Skeletal muscle cell (primary cell): ENCODE measurements at regions not wholly inside any gene's neighbourhood (a gene's known extent, or its start where the extent isn't known, plus 50 kb on each side); places are given as distances from the start of the nearest gene placed in this dataset.
A peak's percentile ranks its signal among the peaks of the same experiment; 100 is the strongest.

Source experiments
- DNase-seq: peaks from one replicate; pipeline ENCODE4 v3.0.0-alpha.2; 2010; ENCODE audit warnings: low read depth
- H3K4me3 ChIP-seq: 2 replicates; pipeline ENCODE4 v1.5.1; 2011; ENCODE audit warnings: low read depth, mild to moderate bottlenecking, control low read depth, low read length, moderate library complexity

DNA sequence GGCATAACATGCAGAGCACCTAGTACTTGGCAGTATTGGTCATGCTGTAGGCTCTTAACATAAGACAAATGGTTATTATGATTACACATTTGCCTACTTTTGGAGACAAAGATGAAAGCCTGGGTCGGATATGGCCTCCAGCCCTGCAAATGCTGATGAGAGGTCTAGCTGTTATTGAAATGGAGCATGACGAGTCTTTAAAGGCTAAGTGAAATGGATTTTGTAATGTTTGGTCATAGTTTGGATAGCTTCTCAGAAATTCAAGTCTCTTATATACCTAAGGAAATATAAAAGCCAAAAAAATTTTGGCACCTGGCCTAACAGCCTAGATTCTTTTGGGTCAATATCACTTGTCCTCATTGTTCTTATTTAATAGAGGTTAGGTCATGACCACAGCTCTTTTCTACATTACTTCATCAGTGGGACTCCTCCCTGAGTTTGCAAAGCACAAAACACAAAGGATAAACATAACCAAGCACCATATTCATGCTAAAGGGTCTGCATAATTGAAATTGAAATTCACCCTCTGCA is 69.2 kb upstream of the WLS start:
- DNase-seq, result no peak

DNA sequence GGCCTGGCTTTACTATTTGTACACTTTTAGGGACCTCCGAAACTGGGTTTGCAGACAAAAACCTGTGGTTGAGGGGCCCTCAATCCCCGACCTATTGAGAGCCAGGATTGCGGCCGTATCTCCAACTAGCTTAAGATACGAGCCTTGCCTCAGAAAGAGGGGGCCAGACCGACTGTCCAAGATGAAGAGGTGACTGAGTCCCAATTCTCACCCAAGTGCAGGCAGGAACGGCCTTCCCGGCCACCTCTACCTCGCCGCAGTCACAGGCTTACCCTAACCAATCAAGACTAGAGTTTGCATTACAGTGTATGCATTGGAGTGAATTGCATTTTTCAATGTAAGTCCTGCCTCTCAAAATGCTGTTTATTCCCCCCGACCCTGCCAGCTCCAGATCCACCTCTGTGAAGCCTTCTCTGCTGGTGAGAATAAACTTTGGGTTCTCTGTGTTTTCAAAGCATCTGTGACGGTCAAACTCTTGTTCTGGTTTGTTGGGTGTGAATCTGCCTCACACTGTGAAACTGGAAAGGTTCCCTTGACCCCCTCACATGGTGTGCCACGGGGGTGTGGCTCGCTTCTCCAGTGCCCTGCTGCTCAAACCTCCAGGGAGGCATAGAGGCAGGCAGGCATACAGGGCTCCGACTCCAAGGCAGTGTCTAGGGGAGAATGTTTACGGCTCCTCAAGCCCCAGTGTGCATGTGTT is 62.2 kb upstream of the WLS start:
- H3K4me3 ChIP-seq, result no peak overlapping the region
- DNase-seq, result no peak

More for the DNA sequence above, 69.2 kb upstream of the WLS start:
- no peak overlapping the region for H3K4me3 ChIP-seq

DNA sequence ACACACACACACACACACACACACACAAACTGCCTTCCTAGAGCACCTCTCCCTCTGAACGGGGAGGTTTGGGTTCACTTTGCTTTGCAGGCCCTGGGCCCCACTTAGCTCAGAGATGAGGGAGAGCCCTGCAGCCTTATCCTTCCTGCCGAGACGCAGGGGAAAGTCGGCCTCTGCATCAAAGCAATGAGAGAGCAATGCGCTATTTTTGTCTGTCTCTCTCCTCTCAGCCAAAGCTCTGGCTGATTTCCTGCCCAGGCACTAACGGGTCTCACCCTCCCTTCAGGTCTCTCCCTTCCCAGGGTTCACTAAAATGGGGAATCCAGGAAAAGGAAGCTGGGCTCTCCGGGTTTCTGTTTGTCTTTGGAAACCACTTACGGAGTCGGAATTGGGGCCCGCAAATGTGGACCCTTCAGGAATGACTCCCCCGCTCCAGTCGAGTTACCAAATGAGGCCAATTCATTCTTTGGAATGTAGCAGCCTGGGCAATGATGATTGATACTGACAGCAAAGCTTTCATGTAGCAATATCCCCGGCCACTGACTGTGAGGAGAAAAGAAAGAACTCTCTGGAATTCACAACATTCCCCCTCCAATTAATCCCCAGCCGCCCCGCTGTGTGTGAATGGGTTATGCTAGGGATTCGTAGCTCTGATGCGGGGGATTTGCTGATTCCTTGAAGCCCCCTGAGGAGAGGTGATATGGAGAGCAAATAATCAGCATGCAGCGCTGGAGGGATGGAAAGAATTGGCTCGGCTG is 61.5 kb upstream of the WLS start:
- H3K4me3 ChIP-seq, result peak overlapping the region; percentile 8
- DNase-seq, result peak; percentile 54

DNA sequence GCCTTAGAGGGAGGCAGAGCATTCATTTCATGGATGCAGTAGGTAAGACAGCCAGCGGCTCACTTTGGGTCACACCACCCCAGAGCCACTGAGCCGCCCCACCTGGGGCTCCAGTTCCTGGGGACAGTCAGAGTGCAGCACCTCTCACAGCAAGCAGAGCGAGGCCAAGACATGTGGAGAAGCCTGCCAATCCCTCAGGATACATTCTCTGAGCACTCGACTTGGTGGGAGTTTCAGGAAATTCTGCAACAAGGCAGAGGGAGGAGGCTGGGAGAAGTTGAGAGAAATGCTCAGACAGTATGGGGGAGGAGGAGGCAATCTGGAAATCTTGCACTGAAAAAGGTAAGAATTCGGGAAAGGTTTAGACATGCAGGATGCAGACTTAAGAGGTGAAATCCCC is 60.8 kb upstream of the WLS start:
- no peak for DNase-seq
- H3K4me3 ChIP-seq, result no peak overlapping the region

DNA sequence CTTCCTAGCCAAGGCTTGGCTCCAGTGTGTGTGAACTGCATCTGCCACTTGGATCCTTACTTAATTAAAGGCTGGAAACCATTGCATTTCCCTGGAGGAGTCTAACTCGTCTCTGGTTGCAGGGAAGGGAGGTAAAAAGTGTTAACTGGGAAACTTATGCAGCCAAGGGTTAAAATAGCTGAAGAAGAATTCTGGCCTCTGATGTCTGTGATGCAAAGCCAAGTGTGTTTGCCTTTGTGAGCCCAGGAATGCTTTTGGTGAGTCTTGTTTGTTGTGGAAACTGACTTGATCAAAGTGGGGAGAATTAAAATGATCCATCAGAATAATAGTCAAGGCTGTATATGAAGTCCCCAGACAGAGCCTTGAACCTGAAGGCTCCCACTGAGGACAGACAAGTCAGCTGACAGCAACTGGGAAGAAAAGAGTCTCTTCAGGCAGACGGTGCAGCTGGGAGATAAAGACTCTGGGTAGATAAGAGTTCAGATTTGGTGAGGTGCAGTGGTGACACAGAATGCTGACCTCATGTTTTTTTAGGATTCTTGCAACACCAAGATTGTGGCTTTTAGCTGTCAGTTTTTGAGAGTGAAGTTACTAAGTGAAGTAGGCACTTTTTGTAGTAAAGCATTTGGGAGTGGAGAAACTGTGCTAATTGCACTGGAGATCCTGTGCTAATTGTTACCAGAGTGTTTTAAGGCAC is 59.5 kb upstream of the WLS start:
- no peak for DNase-seq
- H3K4me3 ChIP-seq, result no peak overlapping the region

DNA sequence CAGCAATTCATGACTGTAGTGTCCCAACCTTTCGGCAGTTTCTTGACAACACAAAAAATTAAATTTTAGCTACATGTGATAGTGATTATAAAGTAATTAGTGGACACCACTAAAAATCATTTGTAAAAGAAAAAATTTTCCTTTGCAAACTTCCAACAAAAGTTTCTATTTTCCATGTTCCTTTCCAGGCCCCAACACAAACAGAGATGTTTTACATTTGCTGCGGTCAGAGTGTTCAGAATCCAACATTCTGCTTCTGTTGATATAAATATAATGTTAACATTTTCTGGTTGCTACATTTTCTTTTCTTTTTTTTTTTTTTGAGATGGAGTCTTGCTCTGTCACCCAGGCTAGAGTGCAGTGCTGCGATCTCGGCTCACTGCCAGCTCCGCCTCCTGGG is 54.9 kb upstream of the WLS start:
- no peak overlapping the region for H3K4me3 ChIP-seq
- DNase-seq, result no peak

DNA sequence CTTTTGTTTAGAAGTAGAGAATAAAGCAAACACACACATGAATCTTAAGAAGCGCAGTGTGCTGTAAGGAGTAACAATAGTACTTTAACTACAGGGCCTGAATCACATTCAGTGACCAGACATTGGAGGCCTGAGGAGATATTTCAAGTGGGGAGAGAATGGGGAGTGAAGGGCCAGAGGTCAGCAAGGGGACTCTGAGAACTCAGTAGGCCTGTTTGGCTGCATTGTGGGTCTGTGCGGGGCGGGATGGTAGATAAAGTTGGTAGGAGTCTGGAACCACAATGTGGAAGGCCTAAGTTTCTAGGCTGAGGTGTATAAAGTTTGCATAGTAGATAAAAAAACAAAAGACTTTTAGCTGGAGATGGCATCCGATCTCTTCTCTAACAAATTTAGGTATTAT is 52.7 kb upstream of the WLS start:
- no peak for DNase-seq

DNA sequence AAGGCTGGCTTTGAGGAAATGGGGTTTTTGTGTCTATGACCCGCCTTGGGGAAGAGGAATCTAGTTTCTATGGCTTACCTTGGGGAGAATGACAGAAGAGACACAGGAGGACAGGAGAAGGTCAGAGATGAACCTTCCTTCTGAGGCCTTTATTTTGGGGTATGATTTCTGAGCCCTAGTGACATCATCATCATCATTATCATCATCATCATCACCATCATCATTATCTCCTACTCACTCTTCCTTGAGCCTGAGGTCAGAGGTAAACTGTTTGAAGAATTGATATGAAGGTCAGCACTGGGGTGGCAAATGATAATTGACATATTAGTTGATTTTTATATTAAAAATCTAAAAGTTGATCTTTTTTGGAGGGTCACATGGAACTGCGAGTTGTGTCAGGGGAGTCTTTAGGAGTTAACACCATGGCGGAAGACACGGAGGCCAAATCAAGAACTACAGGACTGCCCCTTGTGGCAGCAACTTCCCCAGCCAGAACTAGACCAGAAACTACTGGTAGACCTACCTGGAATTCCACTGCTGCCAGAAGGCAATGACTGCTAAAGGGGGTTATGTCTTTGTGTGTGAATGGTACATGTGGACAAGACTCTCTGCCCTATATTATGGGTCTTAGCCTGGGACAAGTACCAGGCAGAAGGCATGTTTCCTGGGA is 49.8 kb upstream of the WLS start:
- H3K4me3 ChIP-seq, result no peak overlapping the region

More for the DNA sequence above, 52.7 kb upstream of the WLS start:
- H3K4me3 ChIP-seq, result no peak overlapping the region

More for the DNA sequence above, 49.8 kb upstream of the WLS start:
- no peak for DNase-seq
